CD4-positive, alpha-beta T cell treated with Interleukin-21 for 1 hour (primary cell): ENCODE measurements at regions not wholly inside any gene's neighbourhood (a gene's known extent, or its start where the extent isn't known, plus 50 kb on each side); places are given as distances from the start of the nearest gene placed in this dataset.

ENCODE experiments used
- DNase-seq: peaks from one replicate; pipeline ENCODE4 v3.0.0-alpha.2; 2020

DNA sequence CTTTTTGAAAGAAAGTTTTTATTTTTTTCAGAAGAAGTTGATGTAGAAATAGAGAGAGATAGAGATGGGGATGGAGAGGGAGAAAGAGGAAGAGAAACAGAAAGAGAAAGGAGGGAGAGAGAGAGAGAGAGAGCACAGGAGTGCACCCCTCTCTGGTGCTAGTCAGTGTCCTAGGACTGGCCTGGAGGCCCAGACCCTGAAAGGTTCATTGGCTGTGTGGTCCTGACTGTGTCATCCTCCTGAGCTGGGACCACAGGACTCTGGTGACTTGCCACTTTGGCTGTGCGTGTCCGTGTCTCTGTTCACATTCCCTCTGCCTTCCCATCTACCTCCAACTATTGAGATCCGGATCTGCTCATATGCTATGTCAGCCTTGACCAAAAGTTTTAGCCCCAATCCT lies 62.1 kb upstream of the SHH start:
- no peak for DNase-seq

DNA sequence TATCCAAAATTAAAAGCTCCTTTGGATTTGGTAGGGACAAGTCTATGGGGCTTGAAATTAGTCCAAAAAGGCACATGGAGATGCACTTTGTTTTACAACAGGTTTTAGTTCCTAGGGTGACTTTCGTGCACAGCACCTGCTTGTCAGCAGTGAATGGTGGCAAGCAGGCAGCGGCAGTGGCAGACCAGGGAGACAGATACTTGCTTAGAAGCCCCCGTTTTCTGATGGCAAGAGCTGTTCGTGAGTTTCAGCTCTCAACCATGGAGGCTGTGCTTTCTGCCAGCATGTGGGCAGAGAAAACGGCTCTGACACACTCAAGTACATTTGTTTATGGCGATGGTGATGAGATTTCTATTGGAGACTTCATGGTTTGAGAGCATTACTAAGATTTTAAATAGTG lies 61.7 kb upstream of the SHH start:
- DNase-seq: no peak

DNA sequence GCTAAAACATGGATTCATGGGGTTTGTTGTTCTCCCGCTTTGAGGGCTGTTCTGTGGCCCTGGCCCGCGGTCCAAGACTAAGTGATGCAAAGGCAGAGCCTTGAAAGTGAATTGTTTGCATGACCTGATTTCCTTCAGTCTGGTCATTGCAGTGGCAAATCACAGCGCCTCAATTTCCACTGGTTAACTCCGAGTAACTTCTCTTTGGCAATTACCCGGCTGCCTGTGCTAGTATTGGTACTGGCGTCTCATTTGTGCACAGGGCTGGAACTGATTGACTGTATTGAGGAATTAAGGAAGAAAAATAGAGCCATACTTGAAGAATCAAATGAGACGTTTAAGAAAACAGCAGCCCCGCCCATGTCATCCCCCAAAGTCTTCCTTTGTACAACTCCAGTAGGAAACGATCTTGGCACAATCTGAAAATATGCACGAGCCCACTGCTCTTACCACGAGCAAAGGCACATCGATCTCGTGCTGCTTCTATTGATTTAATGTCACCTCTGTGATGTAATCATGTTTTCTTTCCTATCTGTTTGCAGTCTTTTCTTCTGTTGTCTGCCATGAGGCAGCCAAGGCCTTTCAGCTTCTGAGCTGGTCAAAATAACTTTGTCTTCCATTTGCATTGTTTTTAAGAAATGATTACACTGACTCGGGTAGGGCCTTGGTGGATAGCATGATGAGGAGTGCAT lies 60.6 kb upstream of the SHH start:
- DNase-seq: no peak

DNA sequence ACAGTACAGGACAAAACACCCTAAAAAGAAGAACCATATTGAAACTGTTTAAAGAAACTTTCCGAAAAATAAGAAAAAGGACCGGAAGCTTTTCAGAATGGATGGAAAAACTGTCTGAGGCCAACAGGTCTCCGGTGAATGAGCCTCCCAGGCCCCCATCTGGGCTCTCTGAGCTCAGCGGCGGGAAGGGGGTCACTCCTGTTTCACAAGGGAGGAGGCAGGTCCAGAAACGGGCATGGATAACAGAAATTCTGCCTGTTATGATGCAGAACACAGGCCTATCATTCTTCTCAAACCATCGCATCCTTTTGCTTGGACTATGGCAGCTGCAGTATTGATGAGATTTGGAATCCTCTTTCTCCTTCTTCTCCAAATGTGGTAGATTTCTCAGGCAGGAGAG lies 58.9 kb upstream of the SHH start:
- DNase-seq: no peak

DNA sequence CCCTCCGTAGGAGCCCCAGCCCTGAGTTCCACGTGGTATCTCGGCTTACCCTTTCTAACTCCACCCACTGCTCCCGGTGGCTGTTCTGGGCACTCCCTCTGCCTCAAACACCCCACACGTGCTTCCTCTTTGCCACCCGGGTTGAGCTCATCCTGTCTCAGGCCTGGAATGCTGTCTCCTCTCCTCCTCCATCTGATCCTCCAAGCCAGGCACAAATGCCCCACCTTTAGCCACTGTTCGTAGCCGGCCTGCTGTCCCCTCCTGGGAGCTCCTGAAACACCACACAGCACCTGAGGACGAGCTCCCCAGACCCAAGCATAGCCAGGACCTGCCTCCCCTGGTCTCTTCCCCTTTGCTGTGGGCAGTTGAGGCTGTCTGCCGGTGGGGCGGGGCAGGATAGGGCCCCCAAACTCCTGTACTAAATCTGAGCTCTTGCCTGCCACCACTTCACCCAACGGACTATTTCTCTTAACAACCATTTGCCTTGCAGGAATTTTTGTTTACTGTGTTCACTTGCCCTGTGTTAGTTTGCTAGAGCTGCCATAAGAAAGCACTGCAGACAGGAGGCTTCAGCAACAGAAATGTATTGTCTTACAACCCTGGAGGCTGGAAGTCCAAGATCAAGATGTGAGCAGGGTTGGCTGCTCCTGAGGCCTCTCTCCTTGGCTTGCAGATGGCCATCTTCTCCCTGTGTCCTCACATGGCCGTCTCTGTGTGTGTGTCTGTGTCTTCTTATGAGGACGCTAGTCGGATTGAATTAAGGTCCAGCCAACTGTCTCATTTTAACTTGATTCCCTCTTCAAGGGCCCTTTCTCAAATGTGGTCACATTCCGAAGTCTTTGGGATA lies 58.3 kb upstream of the SHH start:
- no peak for DNase-seq

DNA sequence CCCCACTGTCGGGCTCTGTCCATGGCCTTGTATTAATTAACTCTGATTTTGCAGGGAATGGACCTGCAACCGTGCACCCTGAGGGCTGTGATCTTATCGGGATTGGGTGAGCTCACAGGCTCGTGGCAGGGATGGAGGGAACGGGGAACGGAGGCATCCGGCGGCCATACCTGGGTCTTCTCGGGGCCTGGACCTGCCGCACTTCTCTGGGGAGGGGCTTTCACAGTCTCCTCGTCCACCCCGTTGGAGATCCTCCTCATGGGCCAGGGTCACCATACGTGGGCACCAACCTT lies 57.5 kb upstream of the SHH start:
- DNase-seq: no peak

DNA sequence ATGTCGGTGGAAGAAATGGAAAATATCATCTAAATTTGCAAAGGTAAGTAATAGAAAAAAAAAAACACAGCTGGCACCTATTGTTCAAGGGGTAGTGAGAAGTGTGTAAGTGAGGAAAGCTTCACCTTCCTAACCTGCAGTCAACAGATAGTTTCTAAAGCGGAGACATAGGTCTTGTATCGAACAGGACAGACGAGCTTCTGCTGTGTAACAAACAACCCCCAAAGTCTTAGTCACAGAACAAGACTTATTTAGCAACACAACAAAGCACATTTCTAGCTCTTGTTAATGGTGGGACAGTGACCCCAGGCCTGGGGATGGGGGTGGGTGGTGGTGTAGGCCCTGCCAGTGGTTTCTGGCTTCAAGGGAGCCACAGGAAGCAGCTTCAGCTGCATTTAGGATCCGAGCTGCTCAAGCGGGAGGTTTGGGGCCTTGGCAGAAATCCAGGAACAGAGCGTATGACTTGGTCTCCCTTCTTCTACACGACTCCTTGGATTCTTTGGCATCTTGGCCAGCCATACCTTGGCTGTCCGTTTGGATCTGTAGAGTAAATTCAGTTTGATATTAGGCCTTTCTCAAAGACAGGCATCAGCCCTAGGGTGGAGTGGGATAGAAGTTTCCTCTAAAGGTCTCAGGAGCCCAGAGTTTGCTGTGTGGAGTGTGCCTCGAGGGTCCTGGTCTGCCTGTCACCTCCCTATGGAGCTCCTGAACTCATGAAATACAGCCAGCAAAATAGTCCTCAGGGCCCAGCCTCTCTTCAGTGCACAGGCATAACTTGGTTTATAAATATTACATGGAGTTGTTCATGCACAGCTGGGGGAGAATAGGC lies 56.9 kb upstream of the SHH start:
- no peak for DNase-seq

DNA sequence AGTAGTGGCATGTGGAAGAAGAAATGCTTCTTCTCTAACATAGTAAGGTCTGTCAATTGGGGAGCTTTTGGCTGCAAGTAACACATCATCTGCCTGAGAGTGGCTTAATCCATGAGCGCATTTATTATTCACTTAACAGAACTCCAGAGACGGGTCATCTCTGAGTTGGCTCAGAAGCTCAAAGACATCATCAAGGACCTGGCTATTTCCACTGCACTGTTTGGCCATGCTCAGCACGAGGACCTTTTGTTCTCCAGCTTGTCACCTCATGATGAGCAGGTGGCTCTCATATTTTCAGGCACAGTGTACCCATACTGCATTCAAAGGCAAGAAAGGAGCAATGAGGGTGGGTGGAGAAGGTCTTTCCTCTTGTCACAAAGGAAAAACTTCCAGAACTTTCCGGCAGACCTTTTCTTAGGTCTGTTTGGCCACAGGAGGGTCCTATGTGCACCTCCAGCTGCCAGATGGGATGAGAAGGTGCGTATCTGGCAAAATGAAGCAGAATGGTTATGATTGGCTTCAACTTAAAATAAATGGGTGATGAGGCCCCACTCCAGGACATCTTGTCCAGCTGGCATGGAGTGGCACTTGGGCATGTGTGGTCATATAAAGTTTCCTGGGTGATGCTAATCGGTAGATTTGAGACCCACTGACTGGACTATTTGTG lies 55.6 kb upstream of the SHH start:
- no peak for DNase-seq

DNA sequence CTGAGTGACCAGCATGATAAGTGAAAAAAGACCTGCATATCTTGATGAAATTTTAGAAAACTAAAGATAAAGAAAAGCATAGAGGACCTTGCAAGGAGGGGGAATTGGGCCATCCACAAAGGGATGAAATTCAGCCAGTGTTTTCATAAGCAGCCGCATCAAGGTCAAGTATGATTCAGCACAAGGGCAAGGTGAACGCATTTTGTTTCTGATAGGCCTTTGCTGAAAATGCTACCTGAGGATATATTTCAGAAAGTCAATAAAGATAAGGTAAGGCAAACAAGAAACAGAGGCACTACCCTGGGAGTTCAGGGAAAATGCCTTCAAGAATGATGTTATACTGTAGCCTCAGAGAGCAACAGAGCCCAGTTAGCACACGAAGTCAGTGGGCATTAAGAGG lies 55.0 kb upstream of the SHH start:
- no peak for DNase-seq

DNA sequence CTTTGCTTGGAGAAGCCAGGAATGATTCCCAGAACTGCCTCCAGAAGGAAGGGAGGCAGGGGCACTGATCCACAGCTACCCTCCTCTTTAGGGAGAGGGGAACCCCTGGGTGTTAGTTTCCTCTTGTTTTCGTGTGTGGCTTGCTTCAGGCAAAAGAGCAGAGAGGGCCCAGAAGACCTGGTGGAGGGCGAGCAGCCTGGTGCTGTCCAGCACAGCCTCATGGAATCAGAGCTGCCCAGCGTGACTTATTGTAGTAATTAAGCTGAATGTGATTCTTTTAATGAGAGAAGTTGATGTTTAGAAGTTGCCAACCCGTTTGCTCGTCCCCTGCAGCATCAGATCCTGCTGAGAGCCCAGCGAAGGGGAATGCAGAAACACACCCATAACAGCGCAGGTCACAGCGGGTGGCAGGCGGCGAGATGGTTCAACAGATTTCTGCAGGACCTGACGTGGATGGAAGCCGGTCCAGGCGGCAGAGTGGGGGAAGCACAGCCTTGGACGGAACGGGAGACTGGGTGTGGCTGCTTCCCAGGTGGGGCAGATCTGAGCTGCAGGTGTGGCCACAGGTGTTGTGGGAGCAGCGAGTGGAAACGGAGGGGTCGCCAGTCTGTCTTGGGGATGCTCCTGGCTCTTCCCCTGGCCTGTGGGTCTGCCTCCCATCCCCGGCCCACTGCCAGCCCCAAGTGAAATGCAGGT lies 53.7 kb upstream of the SHH start:
- DNase-seq: no peak

DNA sequence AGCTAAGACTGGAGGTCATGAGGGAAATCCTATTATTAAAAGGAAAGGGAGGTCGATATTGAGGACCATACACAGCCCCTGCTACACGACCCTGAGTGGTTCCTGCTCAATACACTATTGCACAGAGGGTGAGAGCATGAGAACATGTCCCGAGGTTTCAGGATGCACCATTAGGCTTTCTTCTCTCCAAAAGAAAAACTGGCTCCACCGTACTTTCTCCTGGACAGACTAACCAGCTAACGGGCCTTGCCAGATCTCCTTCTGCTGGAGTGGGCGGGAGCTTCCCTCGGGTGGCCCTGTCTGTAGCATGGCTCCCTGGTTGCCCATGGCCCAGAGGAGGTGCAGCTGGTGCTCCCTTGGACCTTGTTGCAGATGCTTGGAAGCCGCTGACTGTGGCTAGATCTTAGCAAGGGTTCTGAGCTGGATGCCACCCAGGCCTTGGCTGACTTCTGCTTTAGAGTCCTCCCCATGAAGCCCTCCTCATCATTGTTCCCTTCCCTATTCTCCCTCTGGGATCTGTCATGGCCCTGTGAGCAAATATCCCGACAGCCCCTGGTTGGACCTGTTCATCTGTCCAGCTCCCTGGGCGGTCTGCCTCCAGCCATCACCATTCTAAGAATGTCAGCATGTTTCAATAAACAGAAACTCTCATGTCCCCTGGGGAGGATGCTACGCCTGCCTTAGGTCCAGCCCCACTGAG lies 52.9 kb upstream of the SHH start:
- no peak for DNase-seq

DNA sequence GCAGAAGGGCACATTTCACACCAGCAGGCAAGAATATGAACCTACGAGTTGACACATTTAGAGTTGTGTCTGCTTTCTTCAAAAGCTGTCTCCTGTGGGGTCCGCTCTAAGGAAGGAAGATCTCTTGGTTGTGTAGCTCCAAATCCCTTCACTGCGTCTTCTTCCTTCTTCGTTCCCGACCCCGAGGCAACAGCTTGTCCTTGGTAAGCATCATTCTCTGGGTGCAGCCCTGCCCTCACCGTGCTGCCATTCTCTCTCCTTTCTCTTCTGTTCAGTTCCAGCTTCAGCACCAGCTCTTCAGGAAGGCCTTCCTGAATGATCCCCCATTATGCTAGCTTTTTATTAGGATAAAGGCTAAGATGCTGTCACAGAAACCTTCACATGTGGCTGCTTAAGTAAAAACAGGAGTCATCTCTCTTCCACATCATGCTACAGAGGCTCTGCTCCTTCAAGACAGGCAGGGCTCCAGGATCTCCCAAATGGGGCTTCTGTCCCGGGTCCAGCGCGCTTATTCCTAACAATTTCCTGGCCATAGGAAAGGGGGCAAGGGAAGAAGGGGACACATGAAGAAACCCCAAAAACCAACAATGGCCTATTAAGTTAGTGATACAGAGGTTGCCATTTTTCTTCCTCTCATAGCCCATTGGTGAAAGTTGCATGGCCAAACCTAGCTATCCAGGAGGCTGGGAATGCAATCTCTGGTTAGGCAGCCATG lies 52.2 kb upstream of the SHH start:
- DNase-seq: no peak

DNA sequence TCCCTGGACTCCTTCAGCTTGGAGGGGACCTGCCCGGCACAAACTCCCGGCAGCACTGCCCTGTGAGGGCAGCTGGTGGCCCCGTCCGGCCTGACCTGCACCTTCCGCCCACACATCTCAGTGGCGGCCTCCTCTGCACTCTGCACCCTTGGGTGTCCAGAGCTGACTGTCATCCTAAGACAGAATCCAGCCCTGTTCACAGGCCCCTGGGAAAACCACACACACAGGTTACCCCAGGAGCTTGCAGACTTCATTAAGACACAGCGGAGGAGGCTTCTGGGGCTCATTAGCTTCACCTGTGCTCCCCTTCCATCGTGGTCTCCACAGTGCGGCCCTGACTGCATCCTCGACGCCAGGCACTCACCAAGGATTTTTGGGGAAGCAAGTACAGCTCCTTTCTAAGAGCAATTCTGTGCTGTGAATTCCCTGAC lies 51.5 kb upstream of the SHH start:
- DNase-seq: no peak

DNA sequence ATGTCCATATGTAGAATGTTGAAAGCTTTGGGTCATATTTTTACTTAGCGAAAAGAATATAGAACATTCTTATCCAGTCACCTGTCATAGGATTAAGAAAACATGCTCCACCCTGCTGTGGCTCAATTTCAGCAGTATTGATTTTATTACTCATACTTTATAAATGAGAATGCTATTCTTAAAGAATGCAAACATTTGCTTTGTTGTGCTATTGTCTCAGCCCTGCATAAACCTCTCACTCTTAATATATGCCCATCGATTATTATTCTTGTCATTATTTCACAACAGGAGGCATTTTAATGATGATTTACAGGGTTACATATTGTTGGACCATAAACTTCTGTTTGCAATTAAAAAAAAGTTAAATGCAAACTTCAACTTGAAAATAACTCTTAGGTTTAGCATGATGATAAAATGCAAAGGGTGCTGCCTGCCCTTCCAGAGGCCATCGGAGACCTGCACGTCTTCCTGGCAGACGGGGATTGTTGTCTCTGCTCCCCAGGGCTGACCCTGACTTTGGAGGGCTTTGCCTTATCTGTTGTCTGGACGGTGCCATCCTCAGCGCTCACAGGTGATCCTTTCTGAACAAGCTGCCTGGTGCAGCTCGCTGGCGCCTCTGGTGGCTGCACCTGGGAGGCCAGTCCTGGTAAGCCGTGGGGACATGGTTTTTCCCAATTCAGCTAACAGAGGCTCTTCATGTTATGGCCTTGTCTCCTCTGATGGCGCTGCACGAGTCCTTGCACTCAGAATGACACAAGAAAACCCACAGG lies 50.0 kb upstream of the SHH start:
- DNase-seq: no peak
